ENCODE measurements at regions not wholly inside any gene's neighbourhood (a gene's known extent, or its start where the extent isn't known, plus 50 kb on each side); places are given as distances from the start of the nearest gene placed in this dataset.

DNA sequence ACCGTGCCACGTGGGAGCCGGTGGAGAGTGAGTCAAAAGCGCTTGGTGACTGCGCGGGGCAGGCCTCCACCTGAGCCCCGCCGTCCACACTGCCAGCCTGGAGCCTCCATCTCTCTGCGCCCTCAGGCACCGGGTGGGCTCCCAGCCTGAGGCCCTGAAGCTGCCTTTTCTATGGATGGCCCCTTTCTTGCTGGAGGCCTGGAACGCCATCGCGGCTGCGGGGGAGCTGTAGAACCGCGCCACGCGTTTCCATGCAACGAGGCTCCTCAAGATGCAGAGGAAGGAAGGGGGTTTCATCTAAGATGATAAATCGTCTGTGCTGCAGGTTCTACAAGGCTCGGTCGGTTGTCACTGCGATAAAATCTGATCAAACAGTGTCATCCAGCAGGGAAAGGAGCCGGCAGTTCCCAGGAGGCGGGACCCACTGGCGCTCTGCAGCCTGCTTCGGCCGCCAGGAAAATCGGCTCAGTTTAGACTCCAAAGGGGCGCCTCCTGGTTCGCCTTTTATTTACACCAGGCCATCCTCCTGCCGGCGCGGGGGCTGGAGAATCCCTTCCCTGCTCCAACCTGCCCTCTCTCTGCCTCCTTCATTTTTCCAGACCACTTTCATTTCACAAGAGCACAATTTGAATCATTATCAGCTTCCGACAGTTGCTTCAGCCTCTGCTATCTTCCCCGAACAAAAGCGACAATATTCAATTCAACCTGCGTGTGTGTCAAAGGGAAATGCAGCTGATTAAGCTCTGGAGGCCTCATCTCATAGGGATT is 624.4 kb downstream of the BRD1 start:
- no peaks in the 10 kb centered on the region for H3K36me3 ChIP-seq (ENCODE audit: control insufficient read depth, insufficient read depth, low read length)

More for the DNA sequence above, 624.4 kb downstream of the BRD1 start:
- dilution Hi-C loops (cut with HindIII; ENCODE audit: low sequenced_read_pairs, unreplicated experiment), result no loop called here
- no TSS peak for BruUV-seq (replicated peaks)
- TF ChIP-seq, protein P1, sequence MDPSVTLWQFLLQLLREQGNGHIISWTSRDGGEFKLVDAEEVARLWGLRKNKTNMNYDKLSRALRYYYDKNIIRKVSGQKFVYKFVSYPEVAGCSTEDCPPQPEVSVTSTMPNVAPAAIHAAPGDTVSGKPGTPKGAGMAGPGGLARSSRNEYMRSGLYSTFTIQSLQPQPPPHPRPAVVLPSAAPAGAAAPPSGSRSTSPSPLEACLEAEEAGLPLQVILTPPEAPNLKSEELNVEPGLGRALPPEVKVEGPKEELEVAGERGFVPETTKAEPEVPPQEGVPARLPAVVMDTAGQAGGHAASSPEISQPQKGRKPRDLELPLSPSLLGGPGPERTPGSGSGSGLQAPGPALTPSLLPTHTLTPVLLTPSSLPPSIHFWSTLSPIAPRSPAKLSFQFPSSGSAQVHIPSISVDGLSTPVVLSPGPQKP (IDR thresholded peaks at IDR 0.05; ENCODE audit: borderline replicate concordance, low read depth, low read length), result no peak
- TF ChIP-seq CEBPB (IDR thresholded peaks at IDR 0.05; ENCODE audit: low read depth, low read length), result no peak
- Histone ChIP-seq H3K23ac (ENCODE audit: low read depth, low read length) (no peak overlapping the region), H3K9me3 (ENCODE audit: control insufficient read depth, insufficient read depth, low read length) (peaks cover 63% of the 10 kb centered on the region), H3K56ac (ENCODE audit: extremely low read depth, insufficient read depth, low read length) (no peak overlapping the region), H3K4ac (ENCODE audit: low read depth, low read length) (no peak overlapping the region), H2AFZ (replicated peaks; ENCODE audit: low read length, poor library complexity) (no peak overlapping the region), H4K5ac (ENCODE audit: low read depth, low read length) (no peak overlapping the region), H3K18ac (ENCODE audit: low read depth, low read length) (no peak overlapping the region), H4K91ac (ENCODE audit: insufficient read depth, low read depth, low read length) (no peak overlapping the region), H3K14ac (replicated peaks; ENCODE audit: low read depth, low read length) (no peak overlapping the region), H2BK20ac (ENCODE audit: low read depth, low read length) (no peak overlapping the region), H3K27me3 (ENCODE audit: control insufficient read depth, insufficient read depth, low read length) (no peaks in the 10 kb centered on the region), H2BK5ac (ENCODE audit: low read depth, low read length, poor library complexity, severe bottlenecking) (no peak overlapping the region), H2AK9ac (replicated peaks; ENCODE audit: low read depth, low read length, poor library complexity) (no peak overlapping the region), H3K9ac (ENCODE audit: low read depth, low read length) (no peak overlapping the region), H4K8ac (ENCODE audit: low read depth in 2 of 2, low read length in 2 of 2) (no peak overlapping the region), H3K4me3 (ENCODE audit: insufficient read depth, low read depth, low read length) (no peak overlapping the region), H3K79me1 (ENCODE audit: low read depth in 1 of 2, low read length in 2 of 2) (no peaks in the 10 kb centered on the region), H2BK120ac (ENCODE audit: low read depth, low read length) (no peak overlapping the region), H3K4me1 (ENCODE audit: control insufficient read depth, insufficient read depth, low read length) (no peaks in the 10 kb centered on the region), H3K4me2 (ENCODE audit: low read depth, low read length) (no peak overlapping the region), H4K20me1 (ENCODE audit: insufficient read depth, low read length) (no peaks in the 10 kb centered on the region), H3K27ac (ENCODE audit: insufficient read depth, low read length) (no peak overlapping the region), H3K9me1 (ENCODE audit: insufficient read depth, low read length) (no peaks in the 10 kb centered on the region), H2AK5ac (ENCODE audit: low read depth, low read length) (no peak overlapping the region), H2BK15ac (ENCODE audit: low read depth, low read length) (no peak overlapping the region)
- ChIA-PET CTCF (no interaction called here), POLR2A (ENCODE audit: unreplicated experiment) (no interaction called here)
- no peak for DNase-seq
- WGBS, 2 experiments (ENCODE audit: extremely low coverage in 2 of 2, insufficient read length in 1 of 2), result 78% methylated on average over 10 of the region's 38 CpGs; no CpG with 5 or more reads in 1 of the 2 experiments
- no peak for ATAC-seq (ENCODE audit: low read depth)
- intact Hi-C loops (cut with micrococcal nuclease), result no loop called here
- in situ Hi-C loops (cut with MboI; ENCODE audit: low sequenced_read_pairs), result no loop called here

Measured in IMR-90 (cell line).